ENCODE measurements at regions not wholly inside any gene's neighbourhood (a gene's known extent, or its start where the extent isn't known, plus 50 kb on each side); places are given as distances from the start of the nearest gene placed in this dataset.

DNA sequence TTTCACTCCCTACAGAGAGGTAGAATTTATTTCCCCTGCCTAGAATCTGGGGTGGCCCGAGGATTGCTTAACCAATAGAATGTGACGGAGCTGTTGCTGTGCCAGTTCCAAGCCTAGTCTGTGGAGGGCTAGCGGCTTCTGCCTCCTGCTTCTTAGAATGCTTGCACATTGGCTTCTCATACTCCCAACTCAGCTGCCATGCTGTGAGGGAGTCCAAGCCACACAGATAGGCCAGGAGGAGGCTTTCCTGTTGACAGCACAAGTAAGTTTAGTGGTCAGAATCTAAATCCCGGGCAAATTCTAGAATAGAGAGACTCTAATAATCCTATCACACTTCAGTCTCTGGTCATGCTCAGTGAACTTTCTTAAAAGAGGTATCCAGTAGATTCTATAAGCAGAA is 57.5 kb upstream of the SNRPB2 start:
- TF ChIP-seq, protein P1, sequence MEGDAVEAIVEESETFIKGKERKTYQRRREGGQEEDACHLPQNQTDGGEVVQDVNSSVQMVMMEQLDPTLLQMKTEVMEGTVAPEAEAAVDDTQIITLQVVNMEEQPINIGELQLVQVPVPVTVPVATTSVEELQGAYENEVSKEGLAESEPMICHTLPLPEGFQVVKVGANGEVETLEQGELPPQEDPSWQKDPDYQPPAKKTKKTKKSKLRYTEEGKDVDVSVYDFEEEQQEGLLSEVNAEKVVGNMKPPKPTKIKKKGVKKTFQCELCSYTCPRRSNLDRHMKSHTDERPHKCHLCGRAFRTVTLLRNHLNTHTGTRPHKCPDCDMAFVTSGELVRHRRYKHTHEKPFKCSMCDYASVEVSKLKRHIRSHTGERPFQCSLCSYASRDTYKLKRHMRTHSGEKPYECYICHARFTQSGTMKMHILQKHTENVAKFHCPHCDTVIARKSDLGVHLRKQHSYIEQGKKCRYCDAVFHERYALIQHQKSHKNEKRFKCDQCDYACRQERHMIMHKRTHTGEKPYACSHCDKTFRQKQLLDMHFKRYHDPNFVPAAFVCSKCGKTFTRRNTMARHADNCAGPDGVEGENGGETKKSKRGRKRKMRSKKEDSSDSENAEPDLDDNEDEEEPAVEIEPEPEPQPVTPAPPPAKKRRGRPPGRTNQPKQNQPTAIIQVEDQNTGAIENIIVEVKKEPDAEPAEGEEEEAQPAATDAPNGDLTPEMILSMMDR (IDR thresholded peaks at IDR 0.05), result no peak
- no peak for TF ChIP-seq EZH2 (IDR thresholded peaks at IDR 0.05; ENCODE audit: borderline replicate concordance, insufficient read depth, low read depth, low read length, poor library complexity, severe bottlenecking)
